ENCODE measurements at regions not wholly inside any gene's neighbourhood (a gene's known extent, or its start where the extent isn't known, plus 50 kb on each side); places are given as distances from the start of the nearest gene placed in this dataset.

DNA sequence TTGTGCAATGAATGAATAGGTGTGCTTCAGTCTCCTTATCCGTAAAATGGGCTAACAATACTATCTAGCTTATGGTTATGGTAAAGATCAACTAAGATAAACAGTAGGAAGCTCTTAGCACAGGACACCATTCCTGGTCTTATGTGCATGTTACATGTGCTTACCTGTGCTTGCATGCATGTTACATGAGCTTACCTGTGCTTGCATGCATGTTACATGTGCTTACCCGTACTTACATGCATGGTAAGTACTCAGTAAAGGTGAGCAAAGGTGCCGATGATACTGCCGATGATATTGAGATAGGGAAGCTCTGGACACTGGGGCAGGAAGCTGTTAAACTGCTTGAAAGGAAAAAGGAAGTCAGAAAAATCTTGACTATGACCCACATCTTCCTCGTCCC is 211.0 kb upstream of the USP24 start:
- Mint-ChIP-seq H3K27me3 (ENCODE audit: low read depth) (peaks cover 2% of the 10 kb centered on the region), H3K4me1 (ENCODE audit: low read depth) (no peaks in the 10 kb centered on the region), H3K36me3 (ENCODE audit: low read depth) (no peaks in the 10 kb centered on the region), H3K9me3 (no peaks in the 10 kb centered on the region), H3K27ac (no peak overlapping the region), H3K4me3 (no peak overlapping the region)
- no peak for DNase-seq (ENCODE audit: low spot score)

DNA sequence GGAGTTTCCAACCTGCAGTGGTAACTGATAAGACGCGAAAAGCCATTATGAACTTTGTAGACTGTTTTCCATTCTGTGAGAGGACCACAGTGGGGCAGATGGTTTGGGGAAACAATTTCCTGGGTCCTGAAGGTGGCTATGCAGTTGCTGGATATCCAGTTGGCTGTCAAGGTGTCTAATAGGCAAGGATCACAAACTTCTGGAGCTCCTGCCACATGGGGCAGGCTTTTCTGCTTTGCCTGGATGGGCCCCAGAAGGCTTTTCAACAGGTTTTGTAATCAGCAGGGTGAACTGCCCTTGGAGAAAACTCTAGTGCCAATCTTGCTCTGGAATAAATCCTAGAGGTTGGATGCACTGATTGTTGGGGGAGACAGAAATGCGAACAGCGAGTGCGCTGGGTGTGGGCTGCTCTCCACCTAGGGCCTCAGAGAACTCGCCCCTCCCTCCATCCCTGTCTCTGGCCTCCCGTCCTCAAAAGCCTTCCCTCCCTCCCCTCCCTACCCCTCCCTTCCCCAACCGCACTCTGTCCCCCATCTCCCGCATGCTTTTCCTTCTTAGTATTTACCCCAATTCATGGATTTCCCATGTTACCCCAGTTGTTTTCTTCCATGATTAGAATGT is 210.3 kb upstream of the USP24 start:
- Mint-ChIP-seq H3K9me3 (no peaks in the 10 kb centered on the region), H3K4me3 (no peak overlapping the region), H3K4me1 (ENCODE audit: low read depth) (no peaks in the 10 kb centered on the region), H3K36me3 (ENCODE audit: low read depth) (no peaks in the 10 kb centered on the region), H3K27ac (no peak overlapping the region), H3K27me3 (ENCODE audit: low read depth) (peaks cover 2% of the 10 kb centered on the region)
- no peak for DNase-seq (ENCODE audit: low spot score)

DNA sequence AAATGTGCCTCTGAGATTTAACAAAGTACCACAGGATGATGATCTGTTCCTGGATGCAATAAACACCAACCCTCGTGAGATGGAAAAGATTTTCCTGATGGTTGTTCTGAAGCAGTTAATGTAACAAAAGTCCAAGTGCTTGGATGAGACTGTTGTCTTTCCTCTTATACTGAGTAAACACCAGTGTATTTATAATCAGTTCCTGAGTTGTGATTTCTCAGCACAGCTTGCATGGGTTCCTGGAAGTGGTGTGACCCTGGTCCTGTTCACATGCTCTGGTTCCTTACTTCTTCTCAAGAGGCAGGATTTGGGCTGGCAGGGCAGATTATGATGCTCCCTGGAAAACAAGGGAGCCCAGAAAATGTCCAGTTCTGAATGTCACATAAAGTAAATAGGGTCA is 208.2 kb upstream of the USP24 start:
- Mint-ChIP-seq H3K36me3 (ENCODE audit: low read depth) (no peaks in the 10 kb centered on the region), H3K27me3 (ENCODE audit: low read depth) (peaks cover 2% of the 10 kb centered on the region), H3K4me3 (no peak overlapping the region), H3K9me3 (no peaks in the 10 kb centered on the region), H3K27ac (no peak overlapping the region), H3K4me1 (ENCODE audit: low read depth) (no peaks in the 10 kb centered on the region)
- no peak for DNase-seq (ENCODE audit: low spot score)

DNA sequence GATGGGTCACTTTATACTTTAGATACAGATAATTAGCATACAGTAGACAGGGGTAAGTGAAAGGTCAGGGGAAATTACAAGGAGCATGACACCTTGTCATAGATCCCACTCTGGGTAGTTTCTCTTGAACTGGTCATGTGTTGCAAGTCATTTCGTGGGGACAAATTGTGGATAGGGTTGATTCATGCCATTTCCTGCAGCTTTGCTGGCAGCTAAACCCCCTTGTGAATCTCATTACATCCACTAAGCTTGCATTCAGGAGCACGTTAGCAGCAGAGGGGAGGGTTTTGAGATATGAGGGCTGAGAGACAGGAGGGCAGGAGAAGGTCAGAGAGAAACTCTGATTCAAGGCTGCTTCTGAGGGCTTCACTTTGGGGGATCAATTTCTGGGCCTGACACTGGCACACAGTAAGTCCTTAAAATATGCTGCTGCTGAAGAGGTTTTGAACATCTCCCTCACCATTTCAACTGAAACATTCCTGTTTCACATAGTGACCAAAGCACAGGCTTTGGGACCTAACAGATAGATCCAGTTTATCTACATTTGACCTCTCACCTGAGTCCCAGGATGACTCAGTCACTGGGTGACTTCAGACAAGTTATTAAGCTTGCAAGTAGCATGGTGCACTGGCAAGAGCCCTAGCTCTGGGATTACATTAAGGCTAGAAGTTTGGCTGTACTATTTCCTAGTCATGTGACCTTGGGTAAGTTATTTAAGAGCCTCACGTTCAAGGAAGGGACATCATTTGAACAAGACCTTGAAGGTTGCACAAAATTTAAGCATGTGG is 206.0 kb upstream of the USP24 start:
- DNase-seq (ENCODE audit: low spot score): no peak
- Mint-ChIP-seq H3K4me3 (no peak overlapping the region), H3K27me3 (ENCODE audit: low read depth) (no peaks in the 10 kb centered on the region), H3K27ac (no peak overlapping the region), H3K4me1 (ENCODE audit: low read depth) (no peaks in the 10 kb centered on the region), H3K9me3 (no peaks in the 10 kb centered on the region), H3K36me3 (ENCODE audit: low read depth) (no peaks in the 10 kb centered on the region)

DNA sequence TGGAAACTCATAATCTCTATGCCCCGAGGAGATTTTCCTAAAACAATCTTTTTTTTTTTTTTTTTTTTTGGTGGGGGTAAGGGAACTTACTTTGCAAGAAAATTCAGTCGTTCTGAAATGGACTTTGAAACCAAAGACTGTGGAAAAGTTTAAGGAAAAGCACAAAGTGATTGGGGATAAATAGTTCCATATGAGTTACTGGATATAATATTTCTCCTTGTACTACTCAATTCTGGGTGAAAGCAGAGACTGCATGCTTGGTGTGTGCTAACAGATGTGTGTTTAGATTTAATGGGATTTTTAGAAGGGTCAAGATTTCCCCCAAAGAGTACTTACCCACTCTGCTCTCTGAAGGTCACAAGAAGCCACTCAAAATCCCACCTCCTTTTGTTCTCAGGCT is 204.9 kb upstream of the USP24 start:
- Mint-ChIP-seq H3K9me3 (no peaks in the 10 kb centered on the region), H3K4me1 (ENCODE audit: low read depth) (no peaks in the 10 kb centered on the region), H3K36me3 (ENCODE audit: low read depth) (no peaks in the 10 kb centered on the region), H3K4me3 (no peak overlapping the region), H3K27me3 (ENCODE audit: low read depth) (no peaks in the 10 kb centered on the region), H3K27ac (no peak overlapping the region)
- no peak for DNase-seq (ENCODE audit: low spot score)

DNA sequence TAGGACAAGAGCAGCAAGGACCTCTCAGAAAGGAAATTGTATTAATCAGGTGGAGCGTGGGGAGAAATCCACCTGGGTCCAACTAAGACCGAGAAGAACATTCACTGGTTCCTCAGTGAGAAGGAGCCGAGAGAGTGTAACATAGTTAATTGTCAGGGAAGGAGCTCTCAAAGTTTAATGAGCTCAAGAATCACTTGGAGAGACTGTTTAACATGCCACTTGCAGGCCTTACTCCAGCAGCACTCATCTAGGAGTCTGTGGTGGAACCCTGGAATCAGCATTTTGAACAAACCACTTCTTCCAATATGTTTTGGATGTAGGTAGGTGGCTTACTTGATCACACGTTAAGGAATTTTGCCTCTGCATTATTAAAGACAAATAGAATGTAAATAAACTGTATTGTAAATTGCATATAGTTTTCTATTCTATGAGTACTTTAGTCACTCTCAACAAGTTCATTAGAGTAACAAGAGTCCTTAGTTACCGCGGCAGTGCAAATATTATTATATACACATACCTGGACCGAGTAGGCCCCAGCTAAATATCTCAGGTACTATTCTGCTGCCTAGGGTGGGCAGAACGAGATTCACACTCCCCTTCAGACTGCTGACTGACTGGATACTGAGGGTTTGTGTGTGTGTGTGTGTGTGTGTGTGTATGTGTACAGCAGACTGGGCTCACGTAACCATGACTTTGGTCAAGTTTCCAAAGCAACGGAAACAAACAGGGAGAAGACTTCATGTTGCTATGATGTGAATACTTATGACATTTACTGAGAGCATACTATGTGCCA is 203.2 kb upstream of the USP24 start:
- H3K9me3 Mint-ChIP-seq: no peaks in the 10 kb centered on the region
- DNase-seq (ENCODE audit: low spot score): no peak
- no peaks in the 10 kb centered on the region for H3K36me3 Mint-ChIP-seq (ENCODE audit: low read depth)
- no peak overlapping the region for H3K27ac Mint-ChIP-seq
- no peaks in the 10 kb centered on the region for H3K27me3 Mint-ChIP-seq (ENCODE audit: low read depth)
- no peak overlapping the region for H3K4me3 Mint-ChIP-seq
- no peaks in the 10 kb centered on the region for H3K4me1 Mint-ChIP-seq (ENCODE audit: low read depth)

DNA sequence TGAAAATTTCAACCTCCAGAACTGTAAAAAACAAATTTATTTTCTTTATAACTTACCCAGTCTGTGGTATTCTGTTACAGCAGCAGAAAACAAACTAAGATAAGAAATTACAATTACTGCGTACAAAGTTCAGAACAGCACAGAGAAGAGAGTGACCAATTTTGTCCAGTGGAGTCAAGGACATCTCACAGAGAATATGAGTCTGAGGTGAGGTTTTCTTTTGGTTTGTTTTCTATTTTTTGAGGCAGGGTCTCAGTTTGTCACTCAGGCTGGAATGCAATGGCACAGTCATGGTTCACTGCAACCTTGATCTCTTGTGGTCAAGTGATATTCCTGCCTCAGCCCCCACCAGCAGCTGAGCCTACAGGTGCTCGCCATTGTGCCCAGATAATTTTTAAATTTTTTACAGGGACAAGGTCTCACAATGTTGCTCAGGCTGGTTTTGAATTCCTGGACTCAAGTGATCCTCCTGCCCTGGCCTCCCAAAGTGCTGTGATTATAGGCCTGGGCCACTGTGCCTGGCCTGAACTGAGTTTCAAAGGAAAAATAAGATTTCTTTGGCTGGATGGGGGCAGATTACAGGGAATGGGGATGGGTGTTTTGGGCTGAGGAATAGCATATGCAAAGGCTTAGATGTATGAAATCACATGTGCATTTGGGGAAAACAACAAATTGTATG is 201.1 kb upstream of the USP24 start:
- Mint-ChIP-seq H3K36me3 (ENCODE audit: low read depth) (no peaks in the 10 kb centered on the region), H3K27ac (no peak overlapping the region), H3K27me3 (ENCODE audit: low read depth) (peaks cover 5% of the 10 kb centered on the region), H3K4me1 (ENCODE audit: low read depth) (no peaks in the 10 kb centered on the region), H3K9me3 (no peaks in the 10 kb centered on the region), H3K4me3 (no peak overlapping the region)
- no peak for DNase-seq (ENCODE audit: low spot score)

DNA sequence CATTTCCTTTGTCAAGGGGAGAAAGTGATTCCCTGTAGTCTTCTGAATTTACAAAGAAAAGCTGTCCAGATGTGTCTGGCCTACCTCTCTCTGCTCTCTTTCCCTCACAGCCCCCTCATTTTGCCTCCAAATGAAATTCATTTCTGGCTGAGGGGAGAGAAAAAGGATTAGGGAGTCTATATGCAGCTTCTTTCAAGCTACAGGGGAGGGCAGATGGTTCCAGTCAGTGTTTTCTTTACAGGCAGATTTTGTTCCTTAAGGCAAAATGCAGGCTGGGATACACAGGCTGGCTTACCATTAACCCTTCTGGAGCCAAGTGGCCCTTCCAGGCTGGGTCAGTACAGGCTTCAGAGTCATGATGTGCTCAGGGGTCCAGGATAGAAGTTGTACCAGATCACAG is 198.1 kb upstream of the USP24 start:
- H3K36me3 Mint-ChIP-seq (ENCODE audit: low read depth): no peaks in the 10 kb centered on the region
- H3K4me3 Mint-ChIP-seq: no peak overlapping the region
- H3K4me1 Mint-ChIP-seq (ENCODE audit: low read depth): no peaks in the 10 kb centered on the region
- H3K27ac Mint-ChIP-seq: no peak overlapping the region
- no peak for DNase-seq (ENCODE audit: low spot score)
- peaks cover 5% of the 10 kb centered on the region for H3K27me3 Mint-ChIP-seq (ENCODE audit: low read depth)
- H3K9me3 Mint-ChIP-seq: no peaks in the 10 kb centered on the region

DNA sequence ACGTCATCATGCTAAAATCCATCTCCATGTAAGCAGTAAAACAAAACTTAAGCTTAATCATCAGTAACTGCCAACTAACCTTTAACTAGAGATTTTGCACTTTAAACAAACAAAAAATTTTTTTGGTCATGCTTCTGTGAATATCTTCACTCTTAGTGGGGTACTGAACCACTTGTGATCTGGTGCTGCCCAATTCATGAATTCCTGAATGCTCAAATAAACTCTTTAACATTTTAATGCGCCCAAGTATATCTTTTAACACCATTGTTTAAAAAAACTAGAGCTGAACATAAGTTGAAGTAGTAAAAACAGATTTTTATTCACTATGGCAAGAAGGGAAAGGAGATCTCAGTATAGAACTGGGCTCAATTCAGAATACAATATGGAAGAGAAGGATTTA is 196.9 kb upstream of the USP24 start:
- H3K27me3 Mint-ChIP-seq (ENCODE audit: low read depth): peaks cover 5% of the 10 kb centered on the region
- no peaks in the 10 kb centered on the region for H3K4me1 Mint-ChIP-seq (ENCODE audit: low read depth)
- no peak overlapping the region for H3K27ac Mint-ChIP-seq
- no peak for DNase-seq (ENCODE audit: low spot score)
- H3K4me3 Mint-ChIP-seq: no peak overlapping the region
- no peaks in the 10 kb centered on the region for H3K9me3 Mint-ChIP-seq
- H3K36me3 Mint-ChIP-seq (ENCODE audit: low read depth): no peaks in the 10 kb centered on the region

DNA sequence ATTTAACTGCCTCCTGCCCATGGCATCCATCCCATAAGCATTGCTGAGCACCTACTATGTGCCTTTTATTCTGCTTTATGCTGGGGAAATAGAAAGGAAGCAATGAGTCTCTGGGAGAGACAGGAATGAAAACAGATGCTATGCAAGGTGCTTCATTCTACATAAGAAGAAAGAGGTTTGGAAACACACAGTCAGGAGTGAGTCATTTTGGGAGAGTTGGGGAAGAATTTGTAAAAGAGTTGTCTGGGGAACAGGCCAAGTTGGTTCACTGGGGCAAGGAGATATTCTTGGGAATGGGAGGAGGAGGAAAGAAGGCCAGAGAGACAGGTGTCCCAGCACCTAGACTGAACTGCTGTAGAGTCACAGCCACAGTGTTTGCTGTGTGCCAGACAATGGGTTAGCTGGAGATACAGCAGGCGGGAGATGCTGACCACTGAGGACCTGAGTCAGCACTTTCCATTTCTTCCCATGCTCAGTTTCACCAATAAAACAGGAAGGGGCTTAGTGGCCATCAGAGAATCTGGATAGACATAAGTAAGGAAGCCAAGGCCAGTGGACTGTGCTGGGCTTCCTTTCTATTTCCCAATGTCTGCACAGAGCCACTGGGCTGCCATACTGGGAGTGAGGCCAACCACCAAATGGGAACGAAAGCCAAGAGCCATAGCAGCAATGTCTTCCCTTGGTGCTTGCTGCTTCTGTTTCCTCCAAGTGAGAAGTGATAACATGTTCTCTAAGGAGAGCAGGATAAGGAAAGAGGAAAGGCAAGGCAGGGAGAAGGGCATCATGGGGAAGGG is 187.7 kb upstream of the USP24 start:
- Mint-ChIP-seq H3K27me3 (ENCODE audit: low read depth) (peaks cover 2% of the 10 kb centered on the region), H3K4me1 (ENCODE audit: low read depth) (no peaks in the 10 kb centered on the region), H3K9me3 (no peaks in the 10 kb centered on the region), H3K36me3 (ENCODE audit: low read depth) (no peaks in the 10 kb centered on the region), H3K4me3 (no peak overlapping the region), H3K27ac (no peak overlapping the region)
- DNase-seq (ENCODE audit: low spot score): no peak

DNA sequence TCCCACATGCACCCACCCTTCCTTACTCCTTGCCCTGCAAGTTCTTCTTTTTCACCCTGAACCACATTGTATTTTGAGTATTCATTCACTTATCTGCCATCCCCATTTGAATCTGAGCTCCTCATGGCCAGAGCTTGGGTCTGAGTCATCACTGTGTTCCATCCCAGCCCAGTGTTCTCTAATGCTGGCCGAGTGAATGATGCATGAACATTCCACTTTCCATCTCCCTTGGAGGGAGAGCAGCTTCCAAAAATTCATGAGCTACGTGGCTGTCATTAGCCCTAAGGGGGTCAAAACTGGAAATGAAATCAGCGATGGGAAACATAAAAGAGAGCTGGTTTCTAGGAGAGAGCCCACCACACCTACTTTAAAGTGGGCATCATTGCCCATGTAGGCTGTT is 187.0 kb upstream of the USP24 start:
- no peaks in the 10 kb centered on the region for H3K36me3 Mint-ChIP-seq (ENCODE audit: low read depth)
- H3K9me3 Mint-ChIP-seq: no peaks in the 10 kb centered on the region
- DNase-seq (ENCODE audit: low spot score): no peak
- no peaks in the 10 kb centered on the region for H3K4me1 Mint-ChIP-seq (ENCODE audit: low read depth)
- H3K27ac Mint-ChIP-seq: no peak overlapping the region
- peaks cover 6% of the 10 kb centered on the region for H3K27me3 Mint-ChIP-seq (ENCODE audit: low read depth)
- H3K4me3 Mint-ChIP-seq: no peak overlapping the region

DNA sequence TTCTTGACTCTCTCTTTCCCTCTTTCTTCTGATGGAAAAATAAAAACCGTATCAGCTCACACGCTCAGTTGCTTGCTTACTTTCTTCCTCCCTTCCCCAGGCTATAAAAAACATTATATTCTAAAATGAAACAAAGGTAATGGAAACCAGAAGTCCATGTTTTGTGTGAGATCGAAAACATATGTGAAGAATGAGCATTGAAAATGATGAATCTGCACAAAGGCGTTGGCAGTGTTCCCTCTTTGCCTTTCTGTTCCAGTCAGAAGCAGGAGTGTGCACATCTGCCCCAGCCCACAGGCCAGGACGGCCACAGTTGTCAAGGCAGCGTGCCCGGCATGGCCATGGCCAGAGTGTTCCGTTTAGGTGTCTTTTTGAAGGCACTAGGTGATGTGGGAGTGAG is 185.3 kb upstream of the USP24 start:
- Mint-ChIP-seq H3K9me3 (no peaks in the 10 kb centered on the region), H3K36me3 (ENCODE audit: low read depth) (no peaks in the 10 kb centered on the region), H3K27me3 (ENCODE audit: low read depth) (peaks cover 11% of the 10 kb centered on the region), H3K4me3 (no peak overlapping the region), H3K4me1 (ENCODE audit: low read depth) (no peaks in the 10 kb centered on the region), H3K27ac (no peak overlapping the region)
- no peak for DNase-seq (ENCODE audit: low spot score)

DNA sequence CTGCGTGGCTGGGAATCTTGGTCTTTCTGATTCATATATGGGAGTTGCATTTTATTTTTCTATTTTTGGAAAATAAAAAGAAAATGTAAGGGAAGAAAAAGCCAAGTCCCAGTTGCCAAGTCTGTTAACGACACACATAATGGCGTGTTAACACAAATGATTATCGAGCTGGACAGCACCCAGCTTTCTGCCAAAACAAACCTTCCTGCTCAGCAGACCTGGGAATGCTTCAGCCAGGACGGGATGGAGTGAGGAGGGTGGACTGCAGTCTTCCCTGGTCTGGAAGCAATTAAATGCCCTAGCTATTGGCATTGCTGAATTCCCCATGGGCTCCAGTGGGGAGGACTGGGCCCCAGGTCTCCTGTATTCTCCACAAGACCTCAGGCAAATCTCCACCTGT is 184.2 kb upstream of the USP24 start:
- Mint-ChIP-seq H3K27ac (no peak overlapping the region), H3K27me3 (ENCODE audit: low read depth) (peaks cover 11% of the 10 kb centered on the region), H3K4me3 (no peak overlapping the region), H3K36me3 (ENCODE audit: low read depth) (no peaks in the 10 kb centered on the region), H3K4me1 (ENCODE audit: low read depth) (no peaks in the 10 kb centered on the region), H3K9me3 (no peaks in the 10 kb centered on the region)
- DNase-seq (ENCODE audit: low spot score): no peak
